ENCODE measurements at regions not wholly inside any gene's neighbourhood (a gene's known extent, or its start where the extent isn't known, plus 50 kb on each side); places are given as distances from the start of the nearest gene placed in this dataset.
"Not testable (repeated sequence)": the region's sequence is repeated elsewhere in the genome, so short reads cannot be mapped to it uniquely, and the experiment has no call there.

GRCh38 chr14:86124328-86124727 is 594.4 kb downstream of the FLRT2 start:
- Histone ChIP-seq H4K20me1 (ENCODE audit: insufficient read depth) (no peaks in the 10 kb centered on the region), H3K27ac (ENCODE audit: low read length) (no peak overlapping the region), H3K4me3 (ENCODE audit: low read length) (no peak overlapping the region), H2AFZ (ENCODE audit: low read depth, low read length) (no peak overlapping the region), H3F3A (ENCODE audit: insufficient read depth, low read length, poor library complexity, severe bottlenecking) (no peaks in the 10 kb centered on the region), H3K79me2 (replicated peaks; ENCODE audit: insufficient read depth, low read length) (no peaks in the 10 kb centered on the region), H3K36me3 (ENCODE audit: insufficient read depth, low read length) (no peaks in the 10 kb centered on the region), H3K4me2 (ENCODE audit: low read length) (no peak overlapping the region), H3K9me3 (ENCODE audit: low read length) (no peaks in the 10 kb centered on the region), H3K9me2 (ENCODE audit: insufficient read depth, low read length) (no peaks in the 10 kb centered on the region), H3K9ac (ENCODE audit: low read length) (no peak overlapping the region), H3K27me3 (ENCODE audit: insufficient read depth, low read depth, low read length) (no peaks in the 10 kb centered on the region)
- TF ChIP-seq EZH2 (IDR thresholded peaks at IDR 0.05; ENCODE audit: borderline replicate concordance, insufficient read depth, low read length, poor library complexity, severe bottlenecking) (no peak), MXI1 (conservative IDR thresholded peaks at IDR 0.05; ENCODE audit: poor library complexity, severe bottlenecking) (no peak), EP300 (conservative IDR thresholded peaks at IDR 0.05; ENCODE audit: poor library complexity, severe bottlenecking) (no peak), SMC3 (conservative IDR thresholded peaks at IDR 0.05; ENCODE audit: poor library complexity) (no peak), POLR2AphosphoS5 (IDR thresholded peaks at IDR 0.05) (no peak), CTCF (IDR thresholded peaks at IDR 0.05; ENCODE audit: poor library complexity, severe bottlenecking) (no peak), TAF1 (IDR thresholded peaks at IDR 0.05; ENCODE audit: low read depth) (no peak), REST (IDR thresholded peaks at IDR 0.05; ENCODE audit: borderline replicate concordance) (no peak), RAD21 (conservative IDR thresholded peaks at IDR 0.05) (no peak)

- Histone ChIP-seq H3K27ac (ENCODE audit: low read length) (no peak overlapping the region), H3K36me3 (ENCODE audit: insufficient read depth, low read length) (no peaks in the 10 kb centered on the region), H4K20me1 (ENCODE audit: insufficient read depth) (no peaks in the 10 kb centered on the region), H3K79me2 (replicated peaks; ENCODE audit: insufficient read depth, low read length) (no peaks in the 10 kb centered on the region), H3K4me2 (ENCODE audit: low read length) (no peak overlapping the region), H2AFZ (ENCODE audit: low read depth, low read length) (no peak overlapping the region), H3K9ac (ENCODE audit: low read length) (no peak overlapping the region), H3K9me3 (ENCODE audit: low read length) (no peaks in the 10 kb centered on the region), H3K27me3 (ENCODE audit: insufficient read depth, low read depth, low read length) (no peaks in the 10 kb centered on the region), H3F3A (ENCODE audit: insufficient read depth, low read length, poor library complexity, severe bottlenecking) (no peaks in the 10 kb centered on the region), H3K4me3 (ENCODE audit: low read length) (no peak overlapping the region), H3K9me2 (ENCODE audit: insufficient read depth, low read length) (no peaks in the 10 kb centered on the region)
- TF ChIP-seq CTCF (IDR thresholded peaks at IDR 0.05; ENCODE audit: poor library complexity, severe bottlenecking) (no peak), EZH2 (IDR thresholded peaks at IDR 0.05; ENCODE audit: borderline replicate concordance, insufficient read depth, low read length, poor library complexity, severe bottlenecking) (no peak), POLR2AphosphoS5 (IDR thresholded peaks at IDR 0.05) (no peak), RAD21 (conservative IDR thresholded peaks at IDR 0.05) (no peak), TAF1 (IDR thresholded peaks at IDR 0.05; ENCODE audit: low read depth) (no peak), EP300 (conservative IDR thresholded peaks at IDR 0.05; ENCODE audit: poor library complexity, severe bottlenecking) (no peak)
Observed at GRCh38 chr14:86115972-86116371, 586.0 kb downstream of the FLRT2 start.

GRCh38 chr14:86110871-86111270 is 580.9 kb downstream of the FLRT2 start:
- H3F3A ChIP-seq (ENCODE audit: insufficient read depth, low read length, poor library complexity, severe bottlenecking); H3K27me3 ChIP-seq (ENCODE audit: insufficient read depth, low read depth, low read length); H3K27ac ChIP-seq (ENCODE audit: low read length); H4K20me1 ChIP-seq (ENCODE audit: insufficient read depth); H3K4me3 ChIP-seq (ENCODE audit: low read length); H2AFZ ChIP-seq (ENCODE audit: low read depth, low read length); H3K36me3 ChIP-seq (ENCODE audit: insufficient read depth, low read length); H3K4me2 ChIP-seq (ENCODE audit: low read length); H3K9ac ChIP-seq (ENCODE audit: low read length); H3K9me3 ChIP-seq (ENCODE audit: low read length); H3K9me2 ChIP-seq (ENCODE audit: insufficient read depth, low read length); H3K79me2 ChIP-seq (replicated peaks; ENCODE audit: insufficient read depth, low read length): not testable (repeated sequence)
